ENCODE measurements at regions not wholly inside any gene's neighbourhood (a gene's known extent, or its start where the extent isn't known, plus 50 kb on each side); places are given as distances from the start of the nearest gene placed in this dataset.

DNA sequence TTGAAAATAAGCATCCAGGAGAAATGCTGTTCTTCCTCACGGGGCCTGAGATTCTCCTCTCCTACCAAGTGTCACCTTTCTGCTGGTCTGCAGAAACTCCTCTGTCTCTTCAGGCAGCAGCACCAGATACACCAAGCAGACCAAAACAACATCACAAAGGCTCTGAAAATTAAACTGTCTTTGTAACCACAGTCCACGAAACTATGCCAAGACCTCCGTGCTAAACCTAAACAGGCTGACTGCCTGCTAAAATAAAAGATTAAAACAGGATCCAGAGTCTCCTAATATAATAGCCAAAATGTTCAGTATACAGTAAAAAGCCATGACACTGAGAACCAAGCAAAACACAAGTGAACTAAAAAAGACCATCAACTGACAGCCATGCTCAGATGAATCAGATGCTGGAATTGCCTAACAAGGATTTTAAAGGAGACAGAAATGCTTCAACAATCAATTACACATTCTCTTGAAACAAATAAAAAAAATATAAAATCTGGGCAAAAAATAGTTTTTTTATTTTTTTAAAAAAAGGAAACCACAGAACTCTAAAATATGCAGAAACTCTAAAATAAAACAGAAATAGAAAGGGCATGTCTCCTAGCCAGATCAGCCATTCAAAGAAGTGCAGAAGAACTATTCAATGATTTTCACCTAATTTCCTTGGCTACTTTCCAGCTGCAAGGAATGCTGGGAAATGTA is 50.3 kb upstream of the TOX3 start:
- TF ChIP-seq, protein P1, sequence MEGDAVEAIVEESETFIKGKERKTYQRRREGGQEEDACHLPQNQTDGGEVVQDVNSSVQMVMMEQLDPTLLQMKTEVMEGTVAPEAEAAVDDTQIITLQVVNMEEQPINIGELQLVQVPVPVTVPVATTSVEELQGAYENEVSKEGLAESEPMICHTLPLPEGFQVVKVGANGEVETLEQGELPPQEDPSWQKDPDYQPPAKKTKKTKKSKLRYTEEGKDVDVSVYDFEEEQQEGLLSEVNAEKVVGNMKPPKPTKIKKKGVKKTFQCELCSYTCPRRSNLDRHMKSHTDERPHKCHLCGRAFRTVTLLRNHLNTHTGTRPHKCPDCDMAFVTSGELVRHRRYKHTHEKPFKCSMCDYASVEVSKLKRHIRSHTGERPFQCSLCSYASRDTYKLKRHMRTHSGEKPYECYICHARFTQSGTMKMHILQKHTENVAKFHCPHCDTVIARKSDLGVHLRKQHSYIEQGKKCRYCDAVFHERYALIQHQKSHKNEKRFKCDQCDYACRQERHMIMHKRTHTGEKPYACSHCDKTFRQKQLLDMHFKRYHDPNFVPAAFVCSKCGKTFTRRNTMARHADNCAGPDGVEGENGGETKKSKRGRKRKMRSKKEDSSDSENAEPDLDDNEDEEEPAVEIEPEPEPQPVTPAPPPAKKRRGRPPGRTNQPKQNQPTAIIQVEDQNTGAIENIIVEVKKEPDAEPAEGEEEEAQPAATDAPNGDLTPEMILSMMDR (conservative IDR thresholded peaks at IDR 0.05; ENCODE audit: low read length): no peak
- no peak for TF ChIP-seq EZH2phosphoT487 (IDR thresholded peaks at IDR 0.05; ENCODE audit: borderline replicate concordance)

Data from Loucy (cell line).